ENCODE measurements at regions not wholly inside any gene's neighbourhood (a gene's known extent, or its start where the extent isn't known, plus 50 kb on each side); places are given as distances from the start of the nearest gene placed in this dataset.

GRCh38 chr11:129267716-129268115, 75.6 kb upstream of the ARHGAP32 start:
- Histone ChIP-seq H3K4me3 (ENCODE audit: low read depth in 1 of 2, low read length in 1 of 2) (no peak overlapping the region), H3K4me1 (ENCODE audit: control insufficient read depth in 1 of 2, insufficient read depth in 1 of 2, low read depth in 1 of 2, low read length in 1 of 2) (peaks cover 0 to 9% of the 10 kb centered on the region in 2 experiments)
- no peak for TF ChIP-seq CTCF (IDR thresholded peaks at IDR 0.05)

GRCh38 chr11:129266536-129266935, 74.4 kb upstream of the ARHGAP32 start:
- Histone ChIP-seq H3K9me3 (no peaks in the 10 kb centered on the region), H3K36me3 (no peaks in the 10 kb centered on the region), H3K27ac (no peak overlapping the region), H3K4me1 (ENCODE audit: control insufficient read depth in 1 of 2, insufficient read depth in 1 of 2, low read depth in 1 of 2, low read length in 1 of 2) (peaks cover 0 to 9% of the 10 kb centered on the region in 2 experiments), H3K27me3 (no peaks in the 10 kb centered on the region), H3K4me3 (ENCODE audit: low read depth in 1 of 2, low read length in 1 of 2) (no peak overlapping the region)
- TF ChIP-seq CTCF (IDR thresholded peaks at IDR 0.05), result no peak

More at GRCh38 chr11:129267716-129268115, 75.6 kb upstream of the ARHGAP32 start:
- no peaks in the 10 kb centered on the region for H3K36me3 ChIP-seq
- H3K27me3 ChIP-seq, result no peaks in the 10 kb centered on the region
- H3K27ac ChIP-seq, result no peak overlapping the region
- no peaks in the 10 kb centered on the region for H3K9me3 ChIP-seq

GRCh38 chr11:129265125-129265788, 73.1 kb upstream of the ARHGAP32 start:
- Histone ChIP-seq H3K4me3 (ENCODE audit: low read depth in 1 of 2, low read length in 1 of 2) (no peak overlapping the region), H3K27ac (no peak overlapping the region), H3K36me3 (no peaks in the 10 kb centered on the region), H3K9me3 (no peaks in the 10 kb centered on the region), H3K4me1 (ENCODE audit: control insufficient read depth in 1 of 2, insufficient read depth in 1 of 2, low read depth in 1 of 2, low read length in 1 of 2) (peaks cover 0 to 9% of the 10 kb centered on the region in 2 experiments), H3K27me3 (no peaks in the 10 kb centered on the region)
- TF ChIP-seq CTCF (IDR thresholded peaks at IDR 0.05), result no peak

GRCh38 chr11:129264114-129264513, 72.0 kb upstream of the ARHGAP32 start:
- no peaks in the 10 kb centered on the region for H3K27me3 ChIP-seq
- no peak overlapping the region for H3K27ac ChIP-seq
- no peak overlapping the region for H3K4me3 ChIP-seq (ENCODE audit: low read depth in 1 of 2, low read length in 1 of 2)
- no peaks in the 10 kb centered on the region for H3K36me3 ChIP-seq
- TF ChIP-seq CTCF (IDR thresholded peaks at IDR 0.05), result no peak
- H3K4me1 ChIP-seq (ENCODE audit: control insufficient read depth in 1 of 2, insufficient read depth in 1 of 2, low read depth in 1 of 2, low read length in 1 of 2), result peaks cover 0 to 9% of the 10 kb centered on the region in 2 experiments
- no peaks in the 10 kb centered on the region for H3K9me3 ChIP-seq

GRCh38 chr11:129260750-129261149, 68.6 kb upstream of the ARHGAP32 start:
- Histone ChIP-seq H3K27me3 (no peaks in the 10 kb centered on the region), H3K27ac (no peak overlapping the region), H3K36me3 (no peaks in the 10 kb centered on the region), H3K9me3 (no peaks in the 10 kb centered on the region), H3K4me3 (ENCODE audit: low read depth in 1 of 2, low read length in 1 of 2) (no peak overlapping the region), H3K4me1 (ENCODE audit: control insufficient read depth in 1 of 2, insufficient read depth in 1 of 2, low read depth in 1 of 2, low read length in 1 of 2) (peaks cover 0 to 9% of the 10 kb centered on the region in 2 experiments)
- TF ChIP-seq CTCF (IDR thresholded peaks at IDR 0.05), result no peak
